Ovary (tissue), 3 donors: ENCODE measurements at regions not wholly inside any gene's neighbourhood (a gene's known extent, or its start where the extent isn't known, plus 50 kb on each side); places are given as distances from the start of the nearest gene placed in this dataset.

Source experiments
- POLR2A ChIP-seq: fragments of 450-650 bp; IDR thresholded peaks from one replicate; pipeline ENCODE4 v1.6.1; 2017; ENCODE audit warnings: antibody characterized with exemption, mild to moderate bottlenecking, moderate library complexity
- TF ChIP-seq, protein P1 (sequence below), 3 donors: fragments of 450-650 bp in 2 of 3; fragments of 200-600 bp in 1 of 3; IDR thresholded peaks; one replicate each; pipeline versions ENCODE4 v1.5.1 to v1.8.0; 2016 to 2022; ENCODE audit warnings: antibody characterized with exemption in 3 of 3, mild to moderate bottlenecking in 1 of 3
- donor health status: DM: no; HTN: no; CAD: no.

DNA sequence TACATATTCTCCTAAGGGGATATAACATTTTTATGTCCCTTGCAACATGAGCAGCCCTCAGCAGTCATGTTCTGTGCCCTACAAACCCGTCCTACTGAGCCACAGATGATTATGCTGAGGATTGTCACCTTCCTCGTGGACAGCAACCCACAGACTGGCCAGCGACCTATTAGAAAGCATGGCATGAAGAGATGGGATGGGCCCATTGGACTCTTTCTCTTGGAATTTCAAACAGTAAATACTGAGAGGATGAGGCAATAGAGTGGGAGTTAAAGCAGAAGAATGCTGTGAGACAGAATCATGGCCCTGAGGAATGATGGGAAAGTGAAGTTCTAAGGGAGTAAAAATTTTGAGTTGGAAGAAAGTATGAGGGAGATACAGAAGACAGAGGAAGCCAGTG lies 149.9 kb upstream of the BTG1 start:
- no peak for TF ChIP-seq POLR2A
- TF ChIP-seq, protein P1, sequence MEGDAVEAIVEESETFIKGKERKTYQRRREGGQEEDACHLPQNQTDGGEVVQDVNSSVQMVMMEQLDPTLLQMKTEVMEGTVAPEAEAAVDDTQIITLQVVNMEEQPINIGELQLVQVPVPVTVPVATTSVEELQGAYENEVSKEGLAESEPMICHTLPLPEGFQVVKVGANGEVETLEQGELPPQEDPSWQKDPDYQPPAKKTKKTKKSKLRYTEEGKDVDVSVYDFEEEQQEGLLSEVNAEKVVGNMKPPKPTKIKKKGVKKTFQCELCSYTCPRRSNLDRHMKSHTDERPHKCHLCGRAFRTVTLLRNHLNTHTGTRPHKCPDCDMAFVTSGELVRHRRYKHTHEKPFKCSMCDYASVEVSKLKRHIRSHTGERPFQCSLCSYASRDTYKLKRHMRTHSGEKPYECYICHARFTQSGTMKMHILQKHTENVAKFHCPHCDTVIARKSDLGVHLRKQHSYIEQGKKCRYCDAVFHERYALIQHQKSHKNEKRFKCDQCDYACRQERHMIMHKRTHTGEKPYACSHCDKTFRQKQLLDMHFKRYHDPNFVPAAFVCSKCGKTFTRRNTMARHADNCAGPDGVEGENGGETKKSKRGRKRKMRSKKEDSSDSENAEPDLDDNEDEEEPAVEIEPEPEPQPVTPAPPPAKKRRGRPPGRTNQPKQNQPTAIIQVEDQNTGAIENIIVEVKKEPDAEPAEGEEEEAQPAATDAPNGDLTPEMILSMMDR (IDR thresholded peaks at IDR 0.05): no peak
